Activated CD4-positive, alpha-beta T cell treated with anti-CD3 and anti-CD28 coated beads for 4 hours (primary cell): ENCODE measurements at regions not wholly inside any gene's neighbourhood (a gene's known extent, or its start where the extent isn't known, plus 50 kb on each side); places are given as distances from the start of the nearest gene placed in this dataset.

ENCODE experiments used
- DNase-seq, 2 donors: peaks; one replicate each; pipeline ENCODE4 v3.0.0-alpha.2; 2020

- no peak for DNase-seq
These were observed 115.6 kb upstream of the SLC45A1 start for GRCh38 chr1:8202182-8202905.

- DNase-seq, result no peak
These were observed 116.5 kb upstream of the SLC45A1 start for GRCh38 chr1:8201331-8201861.

GRCh38 chr1:8200317-8201115 lies 117.4 kb upstream of the SLC45A1 start:
- DNase-seq, result no peak

GRCh38 chr1:8198522-8198921 lies 119.4 kb upstream of the SLC45A1 start:
- DNase-seq, result no peak

- DNase-seq, result peak in 1 of 2 donors; percentile 8
These were observed 120.2 kb upstream of the SLC45A1 start for GRCh38 chr1:8197493-8198282.

- no peak for DNase-seq
These were observed 123.3 kb upstream of the SLC45A1 start for GRCh38 chr1:8194481-8195227.

GRCh38 chr1:8193840-8194406 lies 124.0 kb upstream of the SLC45A1 start:
- no peak for DNase-seq

GRCh38 chr1:8191474-8191873 lies 126.4 kb upstream of the SLC45A1 start:
- DNase-seq, result no peak

GRCh38 chr1:8189931-8190483 lies 127.9 kb upstream of the SLC45A1 start:
- DNase-seq, result no peak

- DNase-seq, result no peak
These were observed 132.5 kb upstream of the SLC45A1 start for GRCh38 chr1:8185400-8185799.

GRCh38 chr1:8184301-8184700 lies 133.6 kb upstream of the SLC45A1 start:
- DNase-seq, result no peak

- peak; percentile 9 to 14 for DNase-seq
These were observed 135.7 kb upstream of the SLC45A1 start for GRCh38 chr1:8182034-8182761.

- no peak for DNase-seq
These were observed 138.7 kb upstream of the SLC45A1 start for GRCh38 chr1:8179132-8179793.

- DNase-seq, result no peak
These were observed 141.6 kb upstream of the SLC45A1 start for GRCh38 chr1:8176279-8176678.

- DNase-seq, result no peak
These were observed 143.1 kb upstream of the SLC45A1 start for GRCh38 chr1:8174807-8175206.

GRCh38 chr1:8171751-8172464 lies 145.8 kb upstream of the ERRFI1 start:
- no peak for DNase-seq

GRCh38 chr1:8170059-8170835 lies 144.1 kb upstream of the ERRFI1 start:
- DNase-seq, result no peak

- DNase-seq, result peak; percentile 38 to 43
These were observed 143.4 kb upstream of the ERRFI1 start for GRCh38 chr1:8169364-8170058.
